ENCODE measurements at regions not wholly inside any gene's neighbourhood (a gene's known extent, or its start where the extent isn't known, plus 50 kb on each side); places are given as distances from the start of the nearest gene placed in this dataset.

DNA sequence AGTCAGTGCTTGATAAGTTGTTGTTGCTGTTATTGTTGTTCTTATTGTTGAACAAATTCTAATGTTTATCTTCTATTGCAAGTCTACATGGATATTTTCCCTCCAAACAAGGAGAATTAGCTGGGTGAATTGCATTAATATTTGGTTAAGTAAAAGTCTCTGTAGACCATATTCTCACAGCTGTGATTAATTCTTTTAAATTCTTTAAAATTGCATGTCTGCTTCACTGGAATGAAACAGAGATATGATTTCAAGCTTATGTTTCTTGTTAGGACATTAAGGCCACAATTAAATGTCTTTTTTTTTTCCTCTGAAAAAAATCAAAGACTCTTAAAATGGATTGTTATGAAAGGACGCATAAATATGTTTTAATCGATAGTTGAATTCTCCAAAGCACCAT lies 153.4 kb downstream of the EBLN2 start:
- Histone ChIP-seq H3K27ac (no peak overlapping the region), H3K36me3 (no peaks in the 10 kb centered on the region), H3K9me3 (ENCODE audit: severe bottlenecking) (no peaks in the 10 kb centered on the region), H3K4me3 (ENCODE audit: low read depth, low read length) (no peak overlapping the region), H3K27me3 (ENCODE audit: insufficient read depth, low read depth, severe bottlenecking) (no peaks in the 10 kb centered on the region)
- no peak for TF ChIP-seq CTCF (IDR thresholded peaks at IDR 0.05; ENCODE audit: low read depth, low read length)
- DNase-seq, result no peak

GRCh38 chr3:73215281-73215680 lies 153.8 kb downstream of the EBLN2 start:
- no peaks in the 10 kb centered on the region for H3K36me3 ChIP-seq
- no peaks in the 10 kb centered on the region for H3K9me3 ChIP-seq (ENCODE audit: severe bottlenecking)
- H3K27ac ChIP-seq, result no peak overlapping the region
- H3K4me3 ChIP-seq (ENCODE audit: low read depth, low read length), result no peak overlapping the region
- no peak for TF ChIP-seq CTCF (IDR thresholded peaks at IDR 0.05; ENCODE audit: low read depth, low read length)
- DNase-seq, result no peak
- no peaks in the 10 kb centered on the region for H3K27me3 ChIP-seq (ENCODE audit: insufficient read depth, low read depth, severe bottlenecking)

GRCh38 chr3:73215901-73216300 lies 154.4 kb downstream of the EBLN2 start:
- Histone ChIP-seq H3K36me3 (no peaks in the 10 kb centered on the region), H3K4me3 (ENCODE audit: low read depth, low read length) (no peak overlapping the region), H3K9me3 (ENCODE audit: severe bottlenecking) (no peaks in the 10 kb centered on the region), H3K27me3 (ENCODE audit: insufficient read depth, low read depth, severe bottlenecking) (no peaks in the 10 kb centered on the region), H3K27ac (no peak overlapping the region)
- no peak for TF ChIP-seq CTCF (IDR thresholded peaks at IDR 0.05; ENCODE audit: low read depth, low read length)
- no peak for DNase-seq

DNA sequence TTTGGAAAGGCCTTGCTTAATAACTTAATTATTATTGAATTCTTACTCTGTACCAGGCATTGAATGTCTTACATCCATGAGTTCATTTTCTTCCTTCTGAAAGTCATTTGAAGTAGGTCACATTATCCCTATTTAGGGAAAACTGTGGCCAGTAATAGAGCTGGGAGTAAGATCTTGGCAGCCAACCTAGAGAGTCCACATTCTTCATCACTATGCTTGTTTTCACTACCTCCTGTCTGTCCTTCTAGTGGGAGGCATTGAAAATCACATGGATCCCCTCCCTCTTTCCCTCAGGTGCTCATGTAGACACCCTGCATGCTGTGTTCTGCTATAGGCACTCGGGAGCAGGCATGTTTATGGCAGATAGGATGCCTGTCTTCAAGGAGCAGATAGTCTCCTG lies 154.9 kb downstream of the EBLN2 start:
- TF ChIP-seq CTCF (IDR thresholded peaks at IDR 0.05; ENCODE audit: low read depth, low read length), result no peak
- Histone ChIP-seq H3K9me3 (ENCODE audit: severe bottlenecking) (no peaks in the 10 kb centered on the region), H3K4me3 (ENCODE audit: low read depth, low read length) (no peak overlapping the region), H3K36me3 (no peaks in the 10 kb centered on the region), H3K27ac (no peak overlapping the region), H3K27me3 (ENCODE audit: insufficient read depth, low read depth, severe bottlenecking) (no peaks in the 10 kb centered on the region)
- DNase-seq, result no peak

DNA sequence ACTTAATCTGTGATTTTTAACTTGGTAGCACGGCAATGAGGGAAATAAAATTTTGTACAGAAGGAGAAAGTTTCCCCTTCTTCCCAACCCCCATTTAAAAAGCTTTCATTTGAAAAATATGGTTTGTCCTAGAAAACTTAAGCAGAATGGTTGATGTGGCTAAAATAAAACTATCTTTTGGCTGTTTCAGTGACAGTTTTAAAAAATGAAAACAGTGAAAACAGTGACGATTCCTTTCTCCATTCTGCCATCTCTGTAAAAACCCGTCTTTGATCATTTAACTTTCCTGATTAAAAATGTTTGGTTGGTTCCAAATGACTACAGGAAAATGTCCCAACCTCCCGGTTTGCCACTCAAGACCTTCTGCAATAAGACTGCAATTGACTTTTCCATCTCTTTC lies 160.7 kb downstream of the EBLN2 start:
- DNase-seq, result no peak
- TF ChIP-seq CTCF (IDR thresholded peaks at IDR 0.05; ENCODE audit: low read depth, low read length), result no peak
- Histone ChIP-seq H3K4me3 (ENCODE audit: low read depth, low read length) (no peak overlapping the region), H3K9me3 (ENCODE audit: severe bottlenecking) (no peaks in the 10 kb centered on the region), H3K36me3 (no peaks in the 10 kb centered on the region), H3K27me3 (ENCODE audit: insufficient read depth, low read depth, severe bottlenecking) (no peaks in the 10 kb centered on the region), H3K27ac (no peak overlapping the region)

DNA sequence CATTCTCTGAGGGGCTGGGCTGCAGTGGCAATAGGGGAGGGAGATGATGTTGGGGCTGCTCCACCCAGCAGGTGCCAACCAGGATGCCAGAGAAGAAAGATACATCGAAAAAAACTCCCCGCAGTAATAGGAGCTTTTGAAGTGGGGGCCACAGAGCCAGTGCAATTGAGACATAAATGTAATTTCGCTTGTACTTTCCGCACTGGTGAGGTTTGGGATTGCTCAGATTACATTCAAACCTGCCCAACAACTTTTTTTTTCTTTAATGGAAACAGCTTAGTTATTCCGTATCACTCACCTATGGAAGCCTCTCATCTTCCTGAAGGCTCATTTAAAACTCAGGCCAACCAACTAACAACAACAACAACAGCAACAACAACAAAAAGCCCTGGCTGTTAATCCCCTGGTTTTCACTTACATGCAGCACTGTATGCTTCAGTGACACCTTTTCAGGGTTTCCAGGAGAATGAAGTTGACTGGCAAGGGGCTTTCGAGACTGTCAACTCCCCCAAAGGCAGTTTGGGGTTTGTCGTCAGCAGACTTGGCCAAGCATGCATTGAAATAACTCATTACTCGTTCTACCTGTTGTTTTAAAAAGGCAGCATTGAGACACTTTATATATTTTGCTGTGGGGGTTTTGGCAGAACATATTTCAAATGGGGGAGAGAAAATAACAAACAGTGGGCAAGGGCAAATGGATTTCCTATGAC lies 163.8 kb downstream of the EBLN2 start:
- no peaks in the 10 kb centered on the region for H3K9me3 ChIP-seq (ENCODE audit: severe bottlenecking)
- no peak for TF ChIP-seq CTCF (IDR thresholded peaks at IDR 0.05; ENCODE audit: low read depth, low read length)
- H3K4me3 ChIP-seq (ENCODE audit: low read depth, low read length), result no peak overlapping the region
- no peak for DNase-seq
- H3K27me3 ChIP-seq (ENCODE audit: insufficient read depth, low read depth, severe bottlenecking), result no peaks in the 10 kb centered on the region
- H3K27ac ChIP-seq, result no peak overlapping the region
- no peaks in the 10 kb centered on the region for H3K36me3 ChIP-seq
